Thyroid gland (tissue), 4 donors: ENCODE measurements at regions not wholly inside any gene's neighbourhood (a gene's known extent, or its start where the extent isn't known, plus 50 kb on each side); places are given as distances from the start of the nearest gene placed in this dataset.

Experiments
- POLR2A ChIP-seq, 2 donors: fragments of 450-650 bp; IDR thresholded peaks; one replicate each; pipeline ENCODE4 v1.6.1; 2017; ENCODE audit warnings: antibody characterized with exemption in 2 of 2, mild to moderate bottlenecking in 2 of 2, moderate library complexity in 1 of 2
- TF ChIP-seq, protein P1 (sequence below), 6 experiments: fragments of 200-600 bp in 3 of 6; fragments of 450-650 bp in 3 of 6; sonication (generic) in 3 of 6; IDR thresholded peaks; one replicate each; pipeline ENCODE4 v1.5.1; 2016 to 2019; ENCODE audit warnings: antibody characterized with exemption in 6 of 6, mild to moderate bottlenecking in 2 of 6, inconsistent platforms in 1 of 6, moderate library complexity in 1 of 6

- TF ChIP-seq, protein P1, sequence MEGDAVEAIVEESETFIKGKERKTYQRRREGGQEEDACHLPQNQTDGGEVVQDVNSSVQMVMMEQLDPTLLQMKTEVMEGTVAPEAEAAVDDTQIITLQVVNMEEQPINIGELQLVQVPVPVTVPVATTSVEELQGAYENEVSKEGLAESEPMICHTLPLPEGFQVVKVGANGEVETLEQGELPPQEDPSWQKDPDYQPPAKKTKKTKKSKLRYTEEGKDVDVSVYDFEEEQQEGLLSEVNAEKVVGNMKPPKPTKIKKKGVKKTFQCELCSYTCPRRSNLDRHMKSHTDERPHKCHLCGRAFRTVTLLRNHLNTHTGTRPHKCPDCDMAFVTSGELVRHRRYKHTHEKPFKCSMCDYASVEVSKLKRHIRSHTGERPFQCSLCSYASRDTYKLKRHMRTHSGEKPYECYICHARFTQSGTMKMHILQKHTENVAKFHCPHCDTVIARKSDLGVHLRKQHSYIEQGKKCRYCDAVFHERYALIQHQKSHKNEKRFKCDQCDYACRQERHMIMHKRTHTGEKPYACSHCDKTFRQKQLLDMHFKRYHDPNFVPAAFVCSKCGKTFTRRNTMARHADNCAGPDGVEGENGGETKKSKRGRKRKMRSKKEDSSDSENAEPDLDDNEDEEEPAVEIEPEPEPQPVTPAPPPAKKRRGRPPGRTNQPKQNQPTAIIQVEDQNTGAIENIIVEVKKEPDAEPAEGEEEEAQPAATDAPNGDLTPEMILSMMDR (IDR thresholded peaks at IDR 0.05): no peak
- TF ChIP-seq POLR2A (IDR thresholded peaks at IDR 0.05): no peak
Observed at GRCh38 chr3:22010997-22011396, 260.0 kb upstream of the ZNF385D start.
